ENCODE measurements at regions not wholly inside any gene's neighbourhood (a gene's known extent, or its start where the extent isn't known, plus 50 kb on each side); places are given as distances from the start of the nearest gene placed in this dataset.

GRCh38 chr2:147660680-147661079, 184.1 kb upstream of the ACVR2A start:
- TF ChIP-seq ZNF70 (CRISPR knock-in tag; IDR thresholded peaks at IDR 0.05): no peak
- no peak for TF ChIP-seq RARB (CRISPR knock-in tag; IDR thresholded peaks at IDR 0.05)
- TF ChIP-seq ESRRG (CRISPR knock-in tag; IDR thresholded peaks at IDR 0.05): no peak
- no peak for TF ChIP-seq ZNF8 (CRISPR knock-in tag; IDR thresholded peaks at IDR 0.05)
- no peak for TF ChIP-seq PATZ1 (CRISPR knock-in tag; IDR thresholded peaks at IDR 0.05; ENCODE audit: borderline replicate concordance)
- TF ChIP-seq ARNTL (CRISPR knock-in tag; IDR thresholded peaks at IDR 0.05; ENCODE audit: borderline replicate concordance, low read depth): no peak
- no peak for TF ChIP-seq ISL1 (CRISPR knock-in tag; IDR thresholded peaks at IDR 0.05)
- TF ChIP-seq ZFP3 (CRISPR knock-in tag; IDR thresholded peaks at IDR 0.05): no peak
- no peak for TF ChIP-seq CREB5 (CRISPR knock-in tag; IDR thresholded peaks at IDR 0.05; ENCODE audit: low read depth)
